Uterus (tissue), 3 donors: ENCODE measurements at regions not wholly inside any gene's neighbourhood (a gene's known extent, or its start where the extent isn't known, plus 50 kb on each side); places are given as distances from the start of the nearest gene placed in this dataset.

ENCODE experiments used
- DNase-seq, 2 donors: peaks; one replicate each; pipeline ENCODE4 v3.0.0-alpha.2; 2019 to 2020
- H3K27ac ChIP-seq, 2 donors: fragments of 200-600 bp; sonication (generic); 1 replicate in 1 of 2; 2 replicates in 1 of 2; pipeline ENCODE4 v1.5.1; 2016 to 2018
- H3K27me3 ChIP-seq, 2 donors: fragments of 200-600 bp; sonication (generic); one replicate each; pipeline ENCODE4 v1.5.1; 2018 to 2019; ENCODE audit warnings: control low read depth in 1 of 2
- H3K36me3 ChIP-seq, 2 donors: fragments of 200-600 bp; sonication (generic); one replicate each; pipeline ENCODE4 v1.5.1; 2019; ENCODE audit warnings: control low read depth in 1 of 2
- H3K4me1 ChIP-seq, 2 donors: fragments of 200-600 bp; sonication (generic); one replicate each; pipeline ENCODE4 v1.5.1; 2018 to 2019; ENCODE audit warnings: control low read depth in 1 of 2
- H3K4me3 ChIP-seq, 2 donors: fragments of 200-600 bp; sonication (generic); 1 replicate in 1 of 2; 2 replicates in 1 of 2; pipeline ENCODE4 v1.5.1; 2018 to 2019; ENCODE audit warnings: mild to moderate bottlenecking in 1 of 2
- H3K9me3 ChIP-seq, 2 donors: fragments of 200-600 bp; sonication (generic); one replicate each; pipeline ENCODE4 v1.5.1; 2019; ENCODE audit warnings: control low read depth in 1 of 2
- POLR2A ChIP-seq, 2 donors: fragments of 450-650 bp; IDR thresholded peaks; one replicate each; pipeline ENCODE4 v1.6.1; 2016; ENCODE audit warnings: antibody characterized with exemption in 2 of 2, mild to moderate bottlenecking in 1 of 2, moderate library complexity in 1 of 2
- intact Hi-C: fragments of 100-400 bp; cut with DNase I; formaldehyde crosslinking; loops from one replicate; pipeline ENCODE4 v1.15.1; 2023; ENCODE audit warnings: low total_unique reads
- TF ChIP-seq, protein P1 (sequence below), 4 experiments: fragments of 200-600 bp in 2 of 4; fragments of 450-650 bp in 2 of 4; sonication (generic) in 2 of 4; IDR thresholded peaks; one replicate each; pipeline ENCODE4 v1.5.1; 2016 to 2019; ENCODE audit warnings: antibody characterized with exemption in 4 of 4, mild to moderate bottlenecking in 2 of 4, moderate library complexity in 1 of 4
- donor health status: DM: yes; HTN: yes; CAD: no.

- DNase-seq: no peak
- Histone ChIP-seq H3K4me1 (no peaks in the 10 kb centered on the region), H3K27ac (no peak overlapping the region), H3K27me3 (no peaks in the 10 kb centered on the region), H3K9me3 (no peaks in the 10 kb centered on the region), H3K36me3 (no peaks in the 10 kb centered on the region), H3K4me3 (no peak overlapping the region)
- TF ChIP-seq POLR2A (IDR thresholded peaks at IDR 0.05): no peak
- TF ChIP-seq, protein P1, sequence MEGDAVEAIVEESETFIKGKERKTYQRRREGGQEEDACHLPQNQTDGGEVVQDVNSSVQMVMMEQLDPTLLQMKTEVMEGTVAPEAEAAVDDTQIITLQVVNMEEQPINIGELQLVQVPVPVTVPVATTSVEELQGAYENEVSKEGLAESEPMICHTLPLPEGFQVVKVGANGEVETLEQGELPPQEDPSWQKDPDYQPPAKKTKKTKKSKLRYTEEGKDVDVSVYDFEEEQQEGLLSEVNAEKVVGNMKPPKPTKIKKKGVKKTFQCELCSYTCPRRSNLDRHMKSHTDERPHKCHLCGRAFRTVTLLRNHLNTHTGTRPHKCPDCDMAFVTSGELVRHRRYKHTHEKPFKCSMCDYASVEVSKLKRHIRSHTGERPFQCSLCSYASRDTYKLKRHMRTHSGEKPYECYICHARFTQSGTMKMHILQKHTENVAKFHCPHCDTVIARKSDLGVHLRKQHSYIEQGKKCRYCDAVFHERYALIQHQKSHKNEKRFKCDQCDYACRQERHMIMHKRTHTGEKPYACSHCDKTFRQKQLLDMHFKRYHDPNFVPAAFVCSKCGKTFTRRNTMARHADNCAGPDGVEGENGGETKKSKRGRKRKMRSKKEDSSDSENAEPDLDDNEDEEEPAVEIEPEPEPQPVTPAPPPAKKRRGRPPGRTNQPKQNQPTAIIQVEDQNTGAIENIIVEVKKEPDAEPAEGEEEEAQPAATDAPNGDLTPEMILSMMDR (IDR thresholded peaks at IDR 0.05): no peak
- intact Hi-C loops: no loop called here
Measured at GRCh38 chr2:126798276-126799140, 100.2 kb upstream of the TEX51 start.

DNA sequence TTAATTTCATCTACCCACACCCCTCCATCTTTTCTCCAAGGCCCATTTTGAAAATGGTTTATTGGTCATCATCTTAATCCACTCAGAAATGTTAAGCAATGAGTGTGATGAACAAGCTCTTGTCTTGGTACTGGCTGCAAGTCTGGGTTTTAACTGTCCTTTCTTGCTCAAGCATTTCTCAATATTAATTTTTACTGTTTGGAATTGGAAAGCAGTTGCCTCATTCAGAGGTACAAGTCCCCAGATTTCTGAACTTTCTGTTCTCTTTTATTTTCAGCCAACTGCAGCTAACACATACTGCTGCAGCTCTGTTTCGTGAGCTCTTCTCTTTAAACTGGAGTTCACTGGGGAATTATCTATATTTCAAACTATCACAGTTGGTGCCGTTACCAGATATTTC lies 99.4 kb upstream of the TEX51 start:
- no peak overlapping the region for H3K4me3 ChIP-seq
- no peaks in the 10 kb centered on the region for H3K36me3 ChIP-seq
- TF ChIP-seq POLR2A (IDR thresholded peaks at IDR 0.05): no peak
- TF ChIP-seq, protein P1 (IDR thresholded peaks at IDR 0.05): no peak
- H3K9me3 ChIP-seq: no peaks in the 10 kb centered on the region
- no peaks in the 10 kb centered on the region for H3K27me3 ChIP-seq
- no peak for DNase-seq
- H3K4me1 ChIP-seq: no peaks in the 10 kb centered on the region
- H3K27ac ChIP-seq: no peak overlapping the region
- intact Hi-C loops: no loop called here

GRCh38 chr2:126801473-126801872 lies 97.2 kb upstream of the TEX51 start:
- no peak overlapping the region for H3K27ac ChIP-seq
- H3K9me3 ChIP-seq: no peaks in the 10 kb centered on the region
- H3K4me1 ChIP-seq: no peaks in the 10 kb centered on the region
- H3K27me3 ChIP-seq: no peaks in the 10 kb centered on the region
- DNase-seq: no peak
- TF ChIP-seq POLR2A (IDR thresholded peaks at IDR 0.05): no peak
- TF ChIP-seq, protein P1 (IDR thresholded peaks at IDR 0.05): no peak
- intact Hi-C loops: no loop called here
- H3K36me3 ChIP-seq: no peaks in the 10 kb centered on the region
- H3K4me3 ChIP-seq: no peak overlapping the region

DNA sequence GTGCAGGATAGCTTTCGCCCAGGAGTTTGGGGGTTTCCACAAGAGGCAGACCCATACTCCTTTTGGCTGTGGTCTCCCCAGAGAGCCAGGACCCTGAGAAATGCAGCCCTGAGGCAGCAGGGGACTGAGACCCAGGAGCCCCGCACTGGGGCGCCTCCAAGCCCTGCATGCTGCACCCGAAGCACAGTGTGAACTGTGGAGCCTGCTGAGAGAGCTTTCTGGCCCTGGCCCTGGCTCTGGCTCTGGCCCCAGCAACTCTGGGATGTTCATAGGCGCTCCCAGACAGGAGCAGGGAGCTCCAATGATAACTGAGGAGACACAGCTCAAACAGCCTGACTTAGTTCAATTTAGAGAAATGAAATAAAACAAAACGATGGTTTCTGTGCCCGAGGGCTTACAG lies 96.4 kb upstream of the TEX51 start:
- H3K4me3 ChIP-seq: no peak overlapping the region
- no peak overlapping the region for H3K27ac ChIP-seq
- H3K4me1 ChIP-seq: no peaks in the 10 kb centered on the region
- H3K36me3 ChIP-seq: no peaks in the 10 kb centered on the region
- intact Hi-C loops: no loop called here
- H3K9me3 ChIP-seq: no peaks in the 10 kb centered on the region
- TF ChIP-seq, protein P1 (IDR thresholded peaks at IDR 0.05): no peak
- TF ChIP-seq POLR2A (IDR thresholded peaks at IDR 0.05): no peak
- no peak for DNase-seq
- no peaks in the 10 kb centered on the region for H3K27me3 ChIP-seq

- H3K4me1 ChIP-seq: no peaks in the 10 kb centered on the region
- H3K9me3 ChIP-seq: no peaks in the 10 kb centered on the region
- intact Hi-C loops: no loop called here
- H3K27ac ChIP-seq: no peak overlapping the region
- TF ChIP-seq, protein P1 (IDR thresholded peaks at IDR 0.05): no peak
- TF ChIP-seq POLR2A (IDR thresholded peaks at IDR 0.05): no peak
- H3K4me3 ChIP-seq: no peak overlapping the region
- no peaks in the 10 kb centered on the region for H3K27me3 ChIP-seq
- DNase-seq: no peak
- no peaks in the 10 kb centered on the region for H3K36me3 ChIP-seq
Measured at GRCh38 chr2:126802774-126803433, 95.8 kb upstream of the TEX51 start.
